Lower leg skin (tissue), 3 donors: ENCODE measurements at regions not wholly inside any gene's neighbourhood (a gene's known extent, or its start where the extent isn't known, plus 50 kb on each side); places are given as distances from the start of the nearest gene placed in this dataset.

Source experiments
- POLR2A ChIP-seq, 2 donors: fragments of 450-650 bp; IDR thresholded peaks; one replicate each; pipeline ENCODE4 v1.6.1; 2016 to 2017; ENCODE audit warnings: antibody characterized with exemption in 2 of 2, mild to moderate bottlenecking in 1 of 2, moderate library complexity in 1 of 2
- TF ChIP-seq, protein P1 (sequence below), 3 donors: fragments of 450-650 bp; IDR thresholded peaks; one replicate each; pipeline ENCODE4 v1.5.1; 2016; ENCODE audit warnings: antibody characterized with exemption in 3 of 3, mild to moderate bottlenecking in 3 of 3, moderate library complexity in 2 of 3

DNA sequence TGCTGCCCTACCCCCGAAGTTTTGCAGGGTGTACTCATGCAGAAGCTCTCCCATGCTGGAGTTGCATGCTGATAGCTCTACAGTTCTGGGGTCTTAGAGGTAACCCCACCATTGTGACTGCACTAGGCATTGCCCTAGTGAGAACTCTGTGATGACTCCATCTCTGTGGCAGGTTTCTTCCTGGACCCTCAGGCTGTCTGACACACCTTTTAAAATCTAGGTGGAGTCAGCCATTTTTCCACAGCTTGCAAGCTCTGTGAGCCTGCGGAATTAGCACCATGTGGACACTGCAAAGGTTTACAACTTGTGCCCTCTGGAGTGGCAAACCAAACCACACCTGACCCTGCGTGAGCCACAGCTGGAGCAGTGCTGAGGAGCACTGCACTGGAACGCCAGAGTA is 636.2 kb upstream of the SPRY2 start:
- TF ChIP-seq, protein P1, sequence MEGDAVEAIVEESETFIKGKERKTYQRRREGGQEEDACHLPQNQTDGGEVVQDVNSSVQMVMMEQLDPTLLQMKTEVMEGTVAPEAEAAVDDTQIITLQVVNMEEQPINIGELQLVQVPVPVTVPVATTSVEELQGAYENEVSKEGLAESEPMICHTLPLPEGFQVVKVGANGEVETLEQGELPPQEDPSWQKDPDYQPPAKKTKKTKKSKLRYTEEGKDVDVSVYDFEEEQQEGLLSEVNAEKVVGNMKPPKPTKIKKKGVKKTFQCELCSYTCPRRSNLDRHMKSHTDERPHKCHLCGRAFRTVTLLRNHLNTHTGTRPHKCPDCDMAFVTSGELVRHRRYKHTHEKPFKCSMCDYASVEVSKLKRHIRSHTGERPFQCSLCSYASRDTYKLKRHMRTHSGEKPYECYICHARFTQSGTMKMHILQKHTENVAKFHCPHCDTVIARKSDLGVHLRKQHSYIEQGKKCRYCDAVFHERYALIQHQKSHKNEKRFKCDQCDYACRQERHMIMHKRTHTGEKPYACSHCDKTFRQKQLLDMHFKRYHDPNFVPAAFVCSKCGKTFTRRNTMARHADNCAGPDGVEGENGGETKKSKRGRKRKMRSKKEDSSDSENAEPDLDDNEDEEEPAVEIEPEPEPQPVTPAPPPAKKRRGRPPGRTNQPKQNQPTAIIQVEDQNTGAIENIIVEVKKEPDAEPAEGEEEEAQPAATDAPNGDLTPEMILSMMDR (IDR thresholded peaks at IDR 0.05), result no peak
- no peak for TF ChIP-seq POLR2A (IDR thresholded peaks at IDR 0.05)
